Glomerular endothelial cell (primary cell): ENCODE measurements at regions not wholly inside any gene's neighbourhood (a gene's known extent, or its start where the extent isn't known, plus 50 kb on each side); places are given as distances from the start of the nearest gene placed in this dataset.

Source experiments
- DNase-seq: peaks from one replicate; pipeline ENCODE4 v3.0.0-alpha.2; 2011; ENCODE audit warnings: low read depth, low spot score; ENCODE audit errors: extremely low read depth

DNA sequence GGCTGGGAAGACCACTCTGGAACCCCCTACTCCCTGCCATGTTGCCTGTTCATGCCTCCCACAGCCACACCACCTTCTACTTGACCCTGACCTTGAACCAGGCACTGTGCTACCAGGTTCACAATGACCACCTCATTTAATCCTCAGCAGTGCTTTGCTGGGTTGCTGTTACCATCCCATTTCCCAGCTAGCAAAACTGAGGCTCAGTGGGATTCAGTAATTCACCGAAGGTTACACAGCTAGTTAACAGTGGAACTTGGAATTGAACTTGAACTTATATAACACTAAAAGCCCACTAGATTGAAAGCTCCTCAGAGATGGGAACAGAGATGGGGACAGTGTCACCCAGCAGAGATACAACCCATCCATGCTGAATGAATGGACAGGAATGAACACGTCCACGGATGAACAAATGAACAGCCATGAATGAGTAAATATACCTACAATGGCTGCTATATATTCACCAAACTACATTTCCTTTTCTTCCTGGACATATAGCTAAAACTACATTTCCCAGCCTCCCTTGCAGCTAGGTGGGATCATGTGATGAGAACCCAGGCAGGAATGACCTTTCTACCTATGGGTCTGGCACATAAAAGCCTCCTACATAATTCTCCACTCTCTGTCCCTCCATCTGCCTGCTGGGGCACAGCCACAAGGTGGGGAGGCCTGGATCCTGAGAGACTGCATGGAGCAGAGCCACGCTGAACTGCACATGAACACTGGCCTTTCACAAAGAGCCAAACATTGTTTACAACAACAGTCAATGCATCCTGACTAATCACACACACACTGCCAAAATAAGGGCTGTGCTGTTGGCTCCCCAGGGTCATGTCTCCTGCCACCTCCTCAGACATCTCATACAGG lies 94.8 kb downstream of the RMI2 start:
- DNase-seq: no peak

- DNase-seq: no peak
These were observed 95.4 kb downstream of the RMI2 start for GRCh38 chr16:11440657-11441012.

DNA sequence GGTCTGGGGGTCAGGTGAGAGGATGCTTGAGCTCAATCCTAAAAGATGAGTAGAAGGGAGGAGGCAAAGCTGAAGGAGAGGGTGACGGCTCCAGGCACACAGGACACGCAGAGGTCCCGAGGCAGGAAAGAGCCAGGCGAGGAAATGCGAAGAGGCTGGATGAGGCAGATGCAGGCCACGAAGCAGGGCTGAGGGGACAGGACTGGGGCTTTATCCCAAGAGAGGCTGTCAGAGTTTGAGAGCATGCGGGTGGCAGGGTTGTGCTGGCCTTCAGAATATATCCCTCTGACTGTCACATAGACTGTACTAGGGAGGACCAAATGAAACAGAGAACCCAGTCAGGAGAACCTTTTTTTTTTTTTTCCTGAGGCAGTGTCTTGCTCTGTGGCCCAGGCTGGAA lies 100.2 kb downstream of the RMI2 start:
- DNase-seq: no peak

DNA sequence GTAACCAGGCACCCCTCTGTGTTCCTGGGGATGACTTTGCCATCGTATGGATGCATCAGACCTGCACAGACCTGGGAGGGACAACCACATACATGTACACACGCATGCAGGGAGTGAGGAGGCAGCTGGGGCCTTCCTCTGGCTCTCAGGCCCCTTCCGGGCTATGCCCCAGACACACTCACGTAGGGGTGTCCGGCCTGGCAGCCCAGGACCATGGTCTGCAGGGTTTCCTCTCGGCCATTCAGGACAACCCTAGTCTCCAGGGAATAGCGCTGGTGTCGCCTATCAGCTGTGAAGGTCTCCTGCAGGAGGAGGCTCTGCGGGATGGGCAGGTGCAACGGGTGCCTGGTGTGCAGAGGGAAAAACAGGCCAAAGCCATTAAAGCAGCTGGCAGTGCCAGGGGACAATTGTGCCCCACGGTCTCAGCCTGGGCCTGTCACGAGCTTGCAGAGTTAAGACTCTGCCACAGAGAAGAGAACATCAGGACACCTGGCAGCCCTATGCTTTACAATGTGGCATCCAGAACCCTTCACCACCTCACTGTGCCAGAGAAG lies 101.4 kb downstream of the RMI2 start:
- no peak for DNase-seq

DNA sequence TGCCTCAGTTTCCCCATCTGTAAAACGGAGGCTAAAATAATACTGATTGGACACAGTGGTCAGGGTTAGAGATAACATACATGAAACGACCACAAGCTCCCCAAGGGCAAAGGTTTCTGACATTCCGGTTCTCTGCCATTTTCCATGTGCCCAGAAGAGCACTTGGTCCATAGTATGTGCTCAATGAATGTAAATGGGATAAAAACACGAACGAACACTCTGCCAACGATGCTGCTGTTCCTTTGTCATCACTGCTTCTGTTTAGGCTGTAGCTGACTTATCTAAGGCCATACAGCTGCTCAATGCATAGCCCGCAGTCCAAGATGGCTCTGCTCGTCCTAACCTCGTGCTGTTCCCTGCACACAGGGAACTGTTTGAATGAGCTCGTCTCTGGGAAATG lies 102.0 kb downstream of the RMI2 start:
- DNase-seq: no peak

DNA sequence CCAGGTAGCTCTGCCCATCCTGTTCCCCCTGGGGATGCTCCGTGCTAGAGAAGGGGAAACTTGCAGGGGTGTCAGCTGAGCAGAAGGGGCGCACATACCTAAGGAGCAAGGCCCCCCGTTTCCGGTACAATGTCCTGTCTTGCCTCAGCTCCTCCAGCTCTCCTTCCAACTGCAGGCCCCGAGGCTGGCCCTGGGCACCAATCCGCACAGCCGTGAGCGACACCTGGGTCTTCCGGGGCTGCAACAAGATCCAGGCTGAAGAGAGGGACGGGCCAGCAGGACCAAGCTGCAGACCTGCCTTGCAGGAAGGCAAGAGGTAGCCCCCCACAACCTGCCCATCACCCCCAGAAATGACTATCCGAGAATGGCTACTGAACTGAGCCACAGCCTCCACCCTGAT lies 102.6 kb downstream of the RMI2 start:
- DNase-seq: no peak

DNA sequence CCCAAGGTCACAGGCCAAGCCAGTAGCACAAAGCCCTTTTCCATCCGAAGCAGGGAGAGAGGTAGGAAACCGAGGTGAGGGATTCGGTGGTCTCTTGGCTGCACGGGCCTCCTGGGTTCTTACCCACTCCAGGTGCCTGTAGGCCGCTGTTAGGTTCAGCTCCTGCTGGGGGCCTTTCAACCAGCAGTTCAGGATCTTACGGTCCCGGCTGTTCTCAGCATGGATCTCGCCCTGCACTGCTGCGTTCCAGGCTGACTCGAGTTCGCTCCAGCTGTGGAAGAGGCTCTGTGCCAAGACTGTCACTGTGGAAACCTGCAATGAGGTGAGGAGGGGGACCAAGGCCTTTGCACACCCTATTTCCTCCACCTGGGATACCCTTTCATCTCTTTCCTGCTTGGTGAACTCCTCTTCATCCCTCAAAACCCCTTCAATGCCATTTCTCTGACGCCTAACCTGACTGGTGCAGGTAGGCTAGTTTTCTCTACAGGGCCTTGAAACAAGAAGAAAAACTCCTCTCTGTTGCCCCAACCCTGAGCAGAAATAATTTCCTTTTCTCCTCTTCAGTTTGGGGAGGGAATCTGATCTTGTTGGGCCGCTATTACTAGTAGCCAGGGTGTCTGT lies 103.6 kb downstream of the RMI2 start:
- no peak for DNase-seq

DNA sequence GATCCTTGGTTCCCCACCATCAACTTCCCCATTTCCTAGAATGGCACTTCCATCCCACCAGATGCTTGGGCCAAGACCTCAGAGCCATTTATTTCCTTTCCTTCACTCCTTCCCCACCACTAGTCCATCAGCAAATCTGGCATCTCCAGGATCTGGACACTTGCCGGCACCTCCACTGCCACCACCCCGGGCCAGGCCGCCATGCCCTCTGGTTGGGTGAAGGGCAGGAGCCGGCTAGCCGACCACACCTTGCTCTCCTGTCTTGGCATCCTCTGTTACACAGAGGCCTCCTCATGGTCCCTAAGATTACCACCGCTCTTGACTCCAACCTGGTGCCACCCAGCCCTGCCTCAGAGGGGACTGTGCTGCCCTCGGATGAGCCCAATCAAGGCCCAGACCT lies 104.5 kb downstream of the RMI2 start:
- DNase-seq: no peak

DNA sequence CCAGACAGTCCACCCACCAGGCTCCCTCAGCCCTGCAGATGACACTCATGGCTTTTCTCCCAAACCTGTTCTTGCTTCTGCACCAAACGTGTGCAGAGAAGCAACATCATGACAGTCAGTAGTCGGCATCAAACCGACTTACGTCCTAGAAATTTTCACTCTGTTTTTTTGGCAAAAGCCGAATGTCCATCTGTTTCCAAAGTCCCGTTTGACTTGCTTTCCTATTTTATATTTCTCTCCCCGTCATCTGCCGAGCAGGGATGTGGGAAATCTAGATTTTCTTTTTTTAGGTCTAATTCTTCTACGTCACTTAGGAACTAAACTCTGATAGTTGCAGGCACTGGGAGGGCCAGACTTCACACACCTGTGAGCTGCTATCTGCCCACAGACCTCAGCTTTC lies 104.9 kb downstream of the RMI2 start:
- DNase-seq: no peak

- no peak for DNase-seq
These were observed 107.0 kb downstream of the RMI2 start for GRCh38 chr16:11452298-11452697.

DNA sequence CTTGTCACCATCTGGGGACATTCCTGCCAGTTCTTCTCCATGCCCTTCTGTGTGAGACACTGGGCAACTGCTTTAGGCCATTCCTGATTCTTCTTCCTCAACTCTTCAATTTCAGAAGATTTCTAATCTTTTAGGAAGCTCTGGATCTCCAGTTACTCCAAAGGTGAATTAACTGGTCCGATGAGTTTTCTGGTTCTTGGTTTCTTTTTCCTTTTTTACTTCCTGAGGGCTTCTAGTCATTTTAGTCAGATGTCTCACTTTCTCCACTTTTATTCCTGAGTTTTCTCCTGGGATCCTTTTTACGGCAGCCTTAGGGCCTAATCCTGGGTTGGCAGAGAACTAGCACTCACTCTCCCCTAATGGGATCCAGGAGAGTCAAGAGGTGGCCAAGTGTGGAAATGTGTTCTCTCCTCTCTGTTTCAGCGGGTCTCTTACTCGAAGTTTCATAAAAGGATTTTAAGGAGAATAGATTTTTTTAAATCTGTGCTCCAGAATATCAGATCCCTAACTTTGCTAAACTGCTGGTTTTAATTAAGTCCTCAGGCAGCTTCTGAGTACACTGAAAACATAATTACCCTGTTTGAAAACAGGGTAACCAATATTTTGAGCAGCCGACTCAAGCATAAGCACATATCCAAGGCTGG lies 107.6 kb downstream of the RMI2 start:
- DNase-seq: no peak

DNA sequence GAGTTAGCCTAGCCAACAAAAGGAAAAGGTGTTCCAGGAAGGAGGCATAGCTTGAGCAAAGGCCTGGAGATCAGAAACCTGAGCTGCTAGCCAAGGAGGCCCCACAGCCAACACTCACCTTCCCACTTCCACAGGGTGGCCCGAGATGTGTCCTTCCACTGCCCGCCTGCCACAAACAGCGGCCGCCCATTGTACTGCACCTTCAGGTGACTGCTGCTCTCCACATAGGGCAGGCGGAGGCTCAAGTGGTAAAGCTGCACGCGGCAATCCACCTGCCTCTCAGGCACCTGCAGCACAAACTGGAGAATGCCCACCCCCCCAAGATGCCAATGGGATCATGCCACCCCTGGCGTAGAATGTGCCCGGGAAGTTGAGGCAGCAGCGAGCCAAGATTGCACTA lies 111.5 kb downstream of the RMI2 start:
- no peak for DNase-seq

DNA sequence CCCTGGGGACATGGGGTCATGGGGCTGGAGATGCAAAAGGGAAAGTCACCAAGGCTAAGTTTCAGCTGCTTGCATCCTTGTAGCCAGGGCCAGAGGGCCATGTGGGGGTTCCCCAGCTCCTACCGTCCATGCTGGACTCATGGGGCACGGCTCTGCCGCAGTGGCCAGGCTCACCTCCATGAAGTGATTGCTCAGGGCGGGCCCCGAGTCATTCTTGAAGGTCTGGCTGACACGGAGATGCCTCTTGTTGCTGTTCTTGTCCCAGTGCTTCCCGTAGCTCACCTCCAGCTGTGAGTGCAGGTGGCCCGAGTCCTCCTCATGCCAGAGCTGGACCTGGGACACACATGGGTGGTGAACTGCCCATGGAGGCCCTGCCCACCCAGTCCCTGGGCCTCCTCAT lies 114.5 kb downstream of the RMI2 start:
- DNase-seq: no peak

- no peak for DNase-seq
These were observed 115.7 kb downstream of the RMI2 start for GRCh38 chr16:11460820-11461594.

GRCh38 chr16:11461595-11461990 lies 116.3 kb downstream of the RMI2 start:
- DNase-seq: no peak

GRCh38 chr16:11462036-11462435 lies 116.8 kb downstream of the RMI2 start:
- DNase-seq: no peak

DNA sequence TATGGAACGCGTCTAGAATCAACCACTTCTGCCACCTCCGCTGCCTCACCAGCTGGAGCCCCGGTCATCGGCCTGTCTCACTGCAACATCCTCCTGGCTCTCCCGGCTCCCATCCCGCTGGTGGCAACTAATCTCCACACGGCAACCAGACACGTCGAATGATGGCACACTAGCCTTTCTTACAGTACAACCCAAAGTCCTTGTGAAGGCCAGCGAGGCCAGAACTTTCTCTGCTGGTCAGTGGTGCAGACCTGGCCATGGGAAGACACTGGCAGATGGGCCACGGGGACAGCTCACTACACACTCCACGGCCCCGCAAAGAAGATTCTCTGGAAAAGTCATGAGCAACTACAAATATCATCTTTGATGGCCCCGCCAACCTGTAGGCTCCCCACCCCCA lies 117.6 kb downstream of the RMI2 start:
- no peak for DNase-seq

DNA sequence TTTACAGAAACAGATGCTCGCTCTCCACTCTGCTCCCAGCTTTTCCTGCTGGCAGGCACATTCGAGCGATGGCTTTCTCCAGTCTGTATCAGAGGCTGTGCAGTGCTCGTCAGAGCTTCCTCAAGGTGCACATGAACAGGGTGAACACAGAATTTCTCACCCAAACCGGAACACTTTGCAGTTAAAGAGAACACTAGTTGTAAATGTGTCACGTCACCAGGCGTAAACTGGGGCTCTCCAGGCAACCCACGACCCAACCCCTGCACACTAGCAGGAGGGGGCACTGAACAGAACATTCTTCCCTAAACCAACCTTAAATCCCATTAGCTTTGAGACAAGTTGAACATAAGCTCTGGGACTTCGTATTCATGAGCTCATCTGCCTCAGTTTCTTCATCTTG lies 119.0 kb downstream of the RMI2 start:
- no peak for DNase-seq

- no peak for DNase-seq
These were observed 120.4 kb downstream of the RMI2 start for GRCh38 chr16:11465675-11466074.

- no peak for DNase-seq
These were observed 115.9 kb downstream of the LITAF start for GRCh38 chr16:11470676-11471415.
